ENCODE measurements at regions not wholly inside any gene's neighbourhood (a gene's known extent, or its start where the extent isn't known, plus 50 kb on each side); places are given as distances from the start of the nearest gene placed in this dataset.

- Histone ChIP-seq H3K27me3 (no peaks in the 10 kb centered on the region), H3K4me1 (ENCODE audit: insufficient read depth) (no peaks in the 10 kb centered on the region), H3K4me2 (no peak overlapping the region), H2AFZ (no peak overlapping the region), H3K36me3 (replicated peaks; ENCODE audit: insufficient read depth, low read depth) (no peaks in the 10 kb centered on the region), H3K9me3 (ENCODE audit: low read depth) (no peaks in the 10 kb centered on the region), H3K27ac (no peak overlapping the region), H3K9me2 (replicated peaks; ENCODE audit: insufficient read depth) (no peaks in the 10 kb centered on the region), H3K79me2 (no peaks in the 10 kb centered on the region), H3K4me3 (no peak overlapping the region), H4K20me1 (ENCODE audit: insufficient read depth, poor library complexity, severe bottlenecking) (no peaks in the 10 kb centered on the region)
- WGBS (ENCODE audit: low lambda C conversion rate, missing lambda C conversion rate) = 60% methylated on average over 4 of the region's 4 CpGs
- no peak for DNase-seq (ENCODE audit: low spot score)
- TF ChIP-seq EZH2 (IDR thresholded peaks at IDR 0.05; ENCODE audit: borderline replicate concordance) (no peak), EZH2phosphoT487 (IDR thresholded peaks at IDR 0.05; ENCODE audit: low read depth, severe bottlenecking, unreplicated experiment) (no peak), CTCF (IDR thresholded peaks at IDR 0.05; ENCODE audit: poor library complexity) (no peak)
Observed at GRCh38 chr5:12911156-12911555, 1006.9 kb upstream of the CTNND2 start.

- H3K27me3 ChIP-seq = no peaks in the 10 kb centered on the region
- H3K9me3 ChIP-seq (ENCODE audit: low read depth) = no peaks in the 10 kb centered on the region
- no peak overlapping the region for H3K4me3 ChIP-seq
- H3K9me2 ChIP-seq (replicated peaks; ENCODE audit: insufficient read depth) = no peaks in the 10 kb centered on the region
- no peaks in the 10 kb centered on the region for H3K79me2 ChIP-seq
- H3K27ac ChIP-seq = no peak overlapping the region
- TF ChIP-seq CTCF (IDR thresholded peaks at IDR 0.05; ENCODE audit: poor library complexity) (no peak), EZH2 (IDR thresholded peaks at IDR 0.05; ENCODE audit: borderline replicate concordance) (no peak)
- H3K4me2 ChIP-seq = no peak overlapping the region
- H2AFZ ChIP-seq = no peak overlapping the region
- no peaks in the 10 kb centered on the region for H4K20me1 ChIP-seq (ENCODE audit: insufficient read depth, poor library complexity, severe bottlenecking)
- no peak for DNase-seq (ENCODE audit: low spot score)
- 74% methylated on average over 3 of the region's 3 CpGs for WGBS (ENCODE audit: low lambda C conversion rate, missing lambda C conversion rate)
- H3K36me3 ChIP-seq (replicated peaks; ENCODE audit: insufficient read depth, low read depth) = no peaks in the 10 kb centered on the region
- no peaks in the 10 kb centered on the region for H3K4me1 ChIP-seq (ENCODE audit: insufficient read depth)
Observed at GRCh38 chr5:12910641-12911040, 1006.4 kb upstream of the CTNND2 start.

- H3K4me3 ChIP-seq = no peak overlapping the region
- H3K4me1 ChIP-seq (ENCODE audit: insufficient read depth) = no peaks in the 10 kb centered on the region
- H2AFZ ChIP-seq = no peak overlapping the region
- H3K79me2 ChIP-seq = no peaks in the 10 kb centered on the region
- H3K36me3 ChIP-seq (replicated peaks; ENCODE audit: insufficient read depth, low read depth) = no peaks in the 10 kb centered on the region
- H3K27ac ChIP-seq = no peak overlapping the region
- H3K9me3 ChIP-seq (ENCODE audit: low read depth) = no peaks in the 10 kb centered on the region
- 73% methylated on average over 4 of the region's 4 CpGs for WGBS (ENCODE audit: low lambda C conversion rate, missing lambda C conversion rate)
- H4K20me1 ChIP-seq (ENCODE audit: insufficient read depth, poor library complexity, severe bottlenecking) = no peaks in the 10 kb centered on the region
- H3K27me3 ChIP-seq = no peaks in the 10 kb centered on the region
- DNase-seq (ENCODE audit: low spot score) = no peak
- no peaks in the 10 kb centered on the region for H3K9me2 ChIP-seq (replicated peaks; ENCODE audit: insufficient read depth)
- H3K4me2 ChIP-seq = no peak overlapping the region
- TF ChIP-seq CTCF (IDR thresholded peaks at IDR 0.05; ENCODE audit: poor library complexity) = no peak
- no peak for TF ChIP-seq EZH2 (IDR thresholded peaks at IDR 0.05; ENCODE audit: borderline replicate concordance)
- no peak for TF ChIP-seq EZH2phosphoT487 (IDR thresholded peaks at IDR 0.05; ENCODE audit: low read depth, severe bottlenecking, unreplicated experiment)
Observed at GRCh38 chr5:12902611-12903010, 998.4 kb upstream of the CTNND2 start.

GRCh38 chr5:12901696-12902095, 997.5 kb upstream of the CTNND2 start:
- TF ChIP-seq EZH2 (IDR thresholded peaks at IDR 0.05; ENCODE audit: borderline replicate concordance) (no peak), CTCF (IDR thresholded peaks at IDR 0.05; ENCODE audit: poor library complexity) (no peak), EZH2phosphoT487 (IDR thresholded peaks at IDR 0.05; ENCODE audit: low read depth, severe bottlenecking, unreplicated experiment) (no peak)

More at GRCh38 chr5:12901696-12902095, 997.5 kb upstream of the CTNND2 start:
- no peak overlapping the region for H3K27ac ChIP-seq
- H3K9me2 ChIP-seq (replicated peaks; ENCODE audit: insufficient read depth) = no peaks in the 10 kb centered on the region
- no peaks in the 10 kb centered on the region for H3K27me3 ChIP-seq
- H3K9me3 ChIP-seq (ENCODE audit: low read depth) = no peaks in the 10 kb centered on the region
- H4K20me1 ChIP-seq (ENCODE audit: insufficient read depth, poor library complexity, severe bottlenecking) = no peaks in the 10 kb centered on the region
- 92% methylated on average over 1 of the region's 1 CpG for WGBS (ENCODE audit: low lambda C conversion rate, missing lambda C conversion rate)
- H3K79me2 ChIP-seq = no peaks in the 10 kb centered on the region
- no peaks in the 10 kb centered on the region for H3K4me1 ChIP-seq (ENCODE audit: insufficient read depth)
- H3K4me3 ChIP-seq = no peak overlapping the region
- no peak for DNase-seq (ENCODE audit: low spot score)
- no peak overlapping the region for H3K4me2 ChIP-seq
- H2AFZ ChIP-seq = no peak overlapping the region
- H3K36me3 ChIP-seq (replicated peaks; ENCODE audit: insufficient read depth, low read depth) = no peaks in the 10 kb centered on the region

Data from hepatocyte (in vitro differentiated cells).